Ectodermal cell (in vitro differentiated cells): ENCODE measurements at regions not wholly inside any gene's neighbourhood (a gene's known extent, or its start where the extent isn't known, plus 50 kb on each side); places are given as distances from the start of the nearest gene placed in this dataset.
"Not testable (repeated sequence)": the region's sequence is repeated elsewhere in the genome, so short reads cannot be mapped to it uniquely, and the experiment has no call there.

Experiments
- H3K27ac ChIP-seq: 2 replicates; pipeline ENCODE4 v1.7.0; 2013; ENCODE audit warnings: mild to moderate bottlenecking, low read depth, low read length; ENCODE audit not compliant: insufficient read depth, poor library complexity, severe bottlenecking
- H3K27me3 ChIP-seq: 2 replicates; pipeline ENCODE4 v1.7.0; 2013; ENCODE audit warnings: mild to moderate bottlenecking, low read length; ENCODE audit not compliant: insufficient read depth, control insufficient read depth, poor library complexity, severe bottlenecking
- H3K36me3 ChIP-seq: one replicate; pipeline ENCODE4 v1.7.0; 2013; ENCODE audit warnings: low read length; ENCODE audit not compliant: control insufficient read depth, insufficient read depth
- H3K4me1 ChIP-seq: one replicate; pipeline ENCODE4 v1.7.0; 2013; ENCODE audit warnings: low read length; ENCODE audit not compliant: control insufficient read depth, insufficient read depth
- H3K4me3 ChIP-seq: 2 replicates; pipeline ENCODE4 v1.7.0; 2013; ENCODE audit warnings: low read depth, low read length, control low read depth; ENCODE audit not compliant: insufficient read depth
- H3K9me3 ChIP-seq: 2 replicates; pipeline ENCODE4 v1.7.0; 2013; ENCODE audit warnings: mild to moderate bottlenecking, low read length, moderate library complexity; ENCODE audit not compliant: control insufficient read depth
- WGBS, 2 experiments: methylation state at CpG; one replicate each; pipeline ENCODE4 v1.1.7; 2013; ENCODE audit warnings: missing lambda C conversion rate in 2 of 2; 5-methylcytosine and 5-hydroxymethylcytosine counted together

- 93 to 97% methylated on average over 10 of the region's 10 CpGs for WGBS, 2 experiments
- H3K36me3 ChIP-seq: no peaks in the 10 kb centered on the region
- peaks cover 12% of the 10 kb centered on the region for H3K27me3 ChIP-seq
- H3K4me3 ChIP-seq: no peak overlapping the region
- H3K4me1 ChIP-seq: no peaks in the 10 kb centered on the region
- H3K27ac ChIP-seq: no peak overlapping the region
- H3K9me3 ChIP-seq: no peaks in the 10 kb centered on the region
Measured at GRCh38 chr14:101082436-101083384, 179.2 kb upstream of the RTL1 start.

- Histone ChIP-seq H3K4me3 (no peak overlapping the region), H3K4me1 (no peaks in the 10 kb centered on the region), H3K27me3 (peaks cover under 1% of the 10 kb centered on the region), H3K27ac (no peak overlapping the region), H3K36me3 (no peaks in the 10 kb centered on the region), H3K9me3 (no peaks in the 10 kb centered on the region)
- WGBS, 2 experiments: 81 to 82% methylated on average over 18 of the region's 18 CpGs
Measured at GRCh38 chr14:101083564-101084435, 180.3 kb upstream of the RTL1 start.

- H3K4me3 ChIP-seq: no peak overlapping the region
- H3K36me3 ChIP-seq: no peaks in the 10 kb centered on the region
- WGBS, 2 experiments: 89 to 91% methylated on average over 5 to 6 of the region's 6 CpGs
- no peak overlapping the region for H3K27ac ChIP-seq
- H3K4me1 ChIP-seq: no peaks in the 10 kb centered on the region
- no peaks in the 10 kb centered on the region for H3K27me3 ChIP-seq
- no peaks in the 10 kb centered on the region for H3K9me3 ChIP-seq
Measured at GRCh38 chr14:101084436-101084826, 180.9 kb upstream of the RTL1 start.

- no peak overlapping the region for H3K4me3 ChIP-seq
- H3K4me1 ChIP-seq: no peaks in the 10 kb centered on the region
- H3K36me3 ChIP-seq: no peaks in the 10 kb centered on the region
- H3K9me3 ChIP-seq: no peaks in the 10 kb centered on the region
- 92 to 98% methylated on average over 3 of the region's 3 CpGs for WGBS, 2 experiments
- H3K27me3 ChIP-seq: no peaks in the 10 kb centered on the region
- H3K27ac ChIP-seq: no peak overlapping the region
Measured at GRCh38 chr14:101086926-101087325, 183.4 kb upstream of the RTL1 start.

GRCh38 chr14:101087614-101088394, 184.3 kb upstream of the RTL1 start:
- Histone ChIP-seq H3K9me3 (no peaks in the 10 kb centered on the region), H3K27ac (no peak overlapping the region), H3K27me3 (no peaks in the 10 kb centered on the region), H3K4me1 (no peaks in the 10 kb centered on the region), H3K36me3 (no peaks in the 10 kb centered on the region), H3K4me3 (no peak overlapping the region)
- WGBS, 2 experiments: 92 to 94% methylated on average over 11 of the region's 11 CpGs

GRCh38 chr14:101088395-101088667, 184.8 kb upstream of the RTL1 start:
- no peaks in the 10 kb centered on the region for H3K27me3 ChIP-seq
- no peak overlapping the region for H3K27ac ChIP-seq
- H3K4me3 ChIP-seq: no peak overlapping the region
- no peaks in the 10 kb centered on the region for H3K9me3 ChIP-seq
- WGBS, 2 experiments: 95 to 98% methylated on average over 6 of the region's 6 CpGs
- H3K36me3 ChIP-seq: no peaks in the 10 kb centered on the region
- H3K4me1 ChIP-seq: no peaks in the 10 kb centered on the region

GRCh38 chr14:101088714-101089113, 185.2 kb upstream of the RTL1 start:
- Histone ChIP-seq H3K9me3 (no peaks in the 10 kb centered on the region), H3K4me1 (no peaks in the 10 kb centered on the region), H3K27ac (no peak overlapping the region), H3K27me3 (no peaks in the 10 kb centered on the region), H3K36me3 (no peaks in the 10 kb centered on the region), H3K4me3 (no peak overlapping the region)
- WGBS, 2 experiments: 82 to 84% methylated on average over 3 of the region's 3 CpGs

- not testable (repeated sequence) for H3K27ac ChIP-seq, H3K4me1 ChIP-seq, H3K27me3 ChIP-seq, H3K36me3 ChIP-seq, H3K4me3 ChIP-seq, H3K9me3 ChIP-seq
- WGBS, 2 experiments: 84 to 87% methylated on average over 11 of the region's 11 CpGs
Measured at GRCh38 chr14:101090478-101090877, 187.0 kb upstream of the RTL1 start.

- no peaks in the 10 kb centered on the region for H3K27me3 ChIP-seq
- H3K9me3 ChIP-seq: no peaks in the 10 kb centered on the region
- H3K36me3 ChIP-seq: no peaks in the 10 kb centered on the region
- no peaks in the 10 kb centered on the region for H3K4me1 ChIP-seq
- 74 to 89% methylated on average over 2 of the region's 2 CpGs for WGBS, 2 experiments
- no peak overlapping the region for H3K27ac ChIP-seq
- no peak overlapping the region for H3K4me3 ChIP-seq
Measured at GRCh38 chr14:101090976-101091375, 187.5 kb upstream of the RTL1 start.

- not testable (repeated sequence) for H3K27ac ChIP-seq, H3K27me3 ChIP-seq, H3K4me1 ChIP-seq, H3K9me3 ChIP-seq, H3K4me3 ChIP-seq, H3K36me3 ChIP-seq
- WGBS, 2 experiments: 89 to 96% methylated on average over 6 of the region's 6 CpGs
Measured at GRCh38 chr14:101094916-101095315, 191.4 kb upstream of the RTL1 start.
